ENCODE measurements at regions not wholly inside any gene's neighbourhood (a gene's known extent, or its start where the extent isn't known, plus 50 kb on each side); places are given as distances from the start of the nearest gene placed in this dataset.

DNA sequence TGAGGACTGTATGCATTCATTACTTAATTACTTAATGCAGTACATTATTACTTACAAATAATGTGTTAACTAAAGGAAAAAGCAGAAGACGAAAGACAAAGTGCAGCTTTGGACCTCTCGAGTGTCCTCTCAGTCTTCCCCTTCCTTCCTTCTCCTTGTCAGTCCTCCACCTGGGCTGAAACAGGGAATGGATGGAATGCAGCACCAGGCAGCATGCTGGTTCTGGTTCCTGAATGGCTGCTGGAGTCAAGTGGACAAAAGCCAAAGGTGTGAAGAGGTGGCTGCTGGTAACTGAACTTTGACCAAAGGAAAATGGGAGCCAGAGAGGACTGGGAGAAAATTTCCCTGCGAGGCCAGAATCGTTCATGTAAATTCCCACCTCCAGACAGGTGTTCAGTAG lies 179.5 kb downstream of the GPAM start:
- Histone ChIP-seq H2AFZ (ENCODE audit: low read length) (no peak overlapping the region), H3K9me3 (ENCODE audit: insufficient read depth in 2 of 2, low read depth in 1 of 2, low read length in 1 of 2) (no peaks in the 10 kb centered on the region), H3K18ac (ENCODE audit: extremely low read depth, low read length) (no peak overlapping the region), H3K79me2 (ENCODE audit: control insufficient read depth in 1 of 2, insufficient read depth in 2 of 2, low read length in 2 of 2) (no peaks in the 10 kb centered on the region), H3K79me1 (ENCODE audit: low read depth, low read length) (no peaks in the 10 kb centered on the region), H2BK12ac (ENCODE audit: low read depth, low read length) (no peak overlapping the region), H2BK15ac (ENCODE audit: low read length) (no peak overlapping the region), H4K91ac (replicated peaks; ENCODE audit: insufficient read length, low read length) (no peak overlapping the region), H3K27ac (ENCODE audit: low read depth, low read length) (no peak overlapping the region), H4K20me1 (replicated peaks in 1 of 2; ENCODE audit: control insufficient read depth in 1 of 2, insufficient read depth in 2 of 2, low read length in 2 of 2) (no peaks in the 10 kb centered on the region), H3K9ac (replicated peaks in 1 of 4; ENCODE audit: extremely low read depth in 1 of 4, low read depth in 3 of 4, low read length in 3 of 4) (no peak overlapping the region), H3K4ac (replicated peaks; ENCODE audit: insufficient read length, low read depth, low read length) (no peak overlapping the region), H3K27me3 (replicated peaks in 1 of 4; ENCODE audit: control insufficient read depth in 3 of 4, extremely low read depth in 1 of 4, insufficient read depth in 3 of 4, low read length in 3 of 4) (no peaks in the 10 kb centered on the region; a peak in 2 of 7 replicates), H2BK5ac (ENCODE audit: low read depth, low read length) (no peak overlapping the region), H3K4me3 (ENCODE audit: extremely low read depth in 1 of 4, insufficient read depth in 2 of 4, low read depth in 3 of 4, low read length in 4 of 4) (no peak overlapping the region), H3K14ac (ENCODE audit: insufficient read length) (no peak overlapping the region), H4K8ac (ENCODE audit: extremely low read depth, insufficient read depth, low read length) (peak overlapping the region; percentile 45; the same call in 1 of the 2 replicates), H3K23ac (ENCODE audit: insufficient read length) (no peak overlapping the region), H2BK120ac (replicated peaks; ENCODE audit: low read depth, low read length) (no peak overlapping the region), H3K23me2 (ENCODE audit: low read depth, low read length) (no peaks in the 10 kb centered on the region), H3K36me3 (ENCODE audit: control insufficient read depth in 2 of 4, insufficient read depth in 4 of 4, low read length in 3 of 4) (no peaks in the 10 kb centered on the region), H4K5ac (ENCODE audit: insufficient read length, low read depth, low read length) (no peak overlapping the region), H3K4me1 (replicated peaks in 1 of 4; ENCODE audit: control insufficient read depth in 3 of 4, insufficient read depth in 4 of 4, low read length in 3 of 4) (peaks cover 3 to 9% (median 8%) of the 10 kb centered on the region in 4 experiments; a peak in 5 of 7 replicates), H2AK5ac (ENCODE audit: low read depth, low read length) (no peak overlapping the region), H2BK20ac (ENCODE audit: low read length) (no peak overlapping the region), H3K56ac (replicated peaks; ENCODE audit: insufficient read length, low read depth, low read length) (no peak overlapping the region), H3K4me2 (ENCODE audit: insufficient read depth in 1 of 2, low read depth in 2 of 2, low read length in 2 of 2) (no peak overlapping the region)
- ChIA-PET CTCF (ENCODE audit: partially characterized antibody) (interaction anchor here (0.8 kb wide), 1 partner anchor 14 kb away, joined by 3 read pairs; no protein-coding TSS in a partner anchor), POLR2A (ENCODE audit: partially characterized antibody) (no interaction called here)
- DNase-seq (ENCODE audit: low read depth in 1 of 2, low spot score in 2 of 2) = no peak
- TF ChIP-seq, protein P1, sequence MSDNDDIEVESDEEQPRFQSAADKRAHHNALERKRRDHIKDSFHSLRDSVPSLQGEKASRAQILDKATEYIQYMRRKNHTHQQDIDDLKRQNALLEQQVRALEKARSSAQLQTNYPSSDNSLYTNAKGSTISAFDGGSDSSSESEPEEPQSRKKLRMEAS (IDR thresholded peaks at IDR 0.05) = peak; percentile 78
- no peak for TF ChIP-seq CBX8 (IDR thresholded peaks at IDR 0.05; ENCODE audit: borderline replicate concordance, low read depth, low read length)
- TF ChIP-seq SRF (IDR thresholded peaks at IDR 0.05; ENCODE audit: low read depth, low read length) = no peak
- TF ChIP-seq, protein P2, sequence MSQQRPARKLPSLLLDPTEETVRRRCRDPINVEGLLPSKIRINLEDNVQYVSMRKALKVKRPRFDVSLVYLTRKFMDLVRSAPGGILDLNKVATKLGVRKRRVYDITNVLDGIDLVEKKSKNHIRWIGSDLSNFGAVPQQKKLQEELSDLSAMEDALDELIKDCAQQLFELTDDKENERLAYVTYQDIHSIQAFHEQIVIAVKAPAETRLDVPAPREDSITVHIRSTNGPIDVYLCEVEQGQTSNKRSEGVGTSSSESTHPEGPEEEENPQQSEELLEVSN (IDR thresholded peaks at IDR 0.05) = peak; percentile 68
- no peak for FAIRE-seq
- 80% methylated on average over 4 of the region's 4 CpGs; no CpG with 5 or more reads in 1 of the 2 experiments for WGBS, 2 experiments (ENCODE audit: extremely low coverage in 1 of 2, insufficient coverage in 1 of 2, insufficient read length in 1 of 2, insufficient replicate concordance in 2 of 2, low coverage in 1 of 2, low lambda C conversion rate in 2 of 2, missing lambda C conversion rate in 1 of 2)

All from H1 (cell line).